HG03045 (cell line): ENCODE measurements at regions not wholly inside any gene's neighbourhood (a gene's known extent, or its start where the extent isn't known, plus 50 kb on each side); places are given as distances from the start of the nearest gene placed in this dataset.

Experiments
- ATAC-seq: cut with Tn5 transposase; IDR thresholded peaks from one replicate; pipeline ENCODE4 v1.9.1; 2021; ENCODE audit warnings: mild to moderate bottlenecking, moderate library complexity; ENCODE audit not compliant: unreplicated experiment

DNA sequence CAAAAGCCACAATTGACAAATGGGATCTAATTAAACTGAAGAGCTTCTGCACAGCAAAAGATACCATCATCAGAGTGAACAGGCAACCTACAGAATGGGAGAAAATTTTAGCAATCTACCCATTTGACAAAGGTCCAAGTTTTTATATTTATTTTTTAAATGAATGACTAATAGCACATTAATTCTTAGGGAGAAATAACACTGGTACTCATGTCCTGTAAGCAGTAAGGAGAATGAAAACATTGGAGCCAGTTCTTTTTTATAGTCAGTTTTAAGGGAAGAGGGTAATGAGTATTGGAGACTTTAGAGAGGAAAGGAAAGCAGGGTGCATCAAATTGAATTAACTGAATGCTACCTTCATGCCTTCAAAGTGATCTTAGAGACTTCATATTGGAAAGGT lies 404.7 kb upstream of the TGFBR2 start:
- no peak for ATAC-seq

DNA sequence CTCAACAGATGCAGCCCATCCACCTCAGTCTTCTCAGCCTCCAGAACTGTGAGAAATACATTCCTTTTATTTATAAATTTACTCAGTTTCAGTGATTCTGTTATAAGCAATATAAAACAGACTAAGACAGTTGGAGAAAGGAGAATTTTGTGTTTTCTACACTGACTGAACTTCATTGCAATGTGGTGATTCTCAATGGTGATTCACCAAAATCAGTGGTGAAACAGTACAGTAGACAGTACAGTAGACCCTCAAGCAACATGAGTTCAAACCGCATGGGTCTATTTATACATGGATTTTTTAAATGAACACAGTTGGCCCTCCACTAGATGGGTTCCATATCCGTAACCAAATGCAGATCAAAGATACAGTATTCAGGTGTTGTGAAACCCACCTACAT lies 403.1 kb upstream of the TGFBR2 start:
- ATAC-seq, result no peak

DNA sequence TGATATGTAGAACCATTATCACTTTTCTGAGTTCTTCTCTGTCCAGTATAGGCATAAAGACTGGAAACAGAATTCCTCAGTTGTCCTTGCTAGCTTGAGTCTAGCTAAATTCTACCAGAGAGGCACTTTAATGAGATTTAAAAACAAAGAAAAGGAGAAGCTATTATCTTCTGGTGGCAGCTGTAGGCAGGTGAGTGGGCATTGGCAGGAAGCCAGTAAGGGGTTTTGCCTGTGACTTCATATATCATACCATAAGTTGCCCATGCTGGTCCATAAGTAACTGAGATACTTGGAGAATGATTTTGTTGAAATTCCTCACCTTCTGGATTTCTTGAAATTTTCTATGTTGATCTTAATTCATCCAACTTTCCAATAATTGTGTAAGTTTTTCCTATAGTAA lies 402.3 kb upstream of the TGFBR2 start:
- no peak for ATAC-seq

DNA sequence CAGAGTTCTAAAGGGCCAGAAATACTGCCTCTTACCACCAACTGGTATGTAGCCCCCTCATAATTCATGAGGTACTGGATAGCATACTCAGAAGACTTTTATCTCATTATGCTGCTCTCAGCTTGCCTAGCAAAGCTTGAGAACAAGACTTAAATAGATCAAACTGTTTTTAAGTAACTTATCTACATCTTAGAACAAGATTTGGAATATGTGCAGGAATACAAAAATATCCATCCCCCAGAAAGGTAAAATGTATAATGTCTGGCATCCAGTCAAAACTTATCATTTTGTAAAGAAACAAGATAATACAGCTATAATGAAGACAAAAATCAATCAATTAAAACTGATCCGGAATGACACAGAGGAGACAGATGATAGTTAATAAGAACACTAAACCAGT lies 400.4 kb upstream of the TGFBR2 start:
- no peak for ATAC-seq

DNA sequence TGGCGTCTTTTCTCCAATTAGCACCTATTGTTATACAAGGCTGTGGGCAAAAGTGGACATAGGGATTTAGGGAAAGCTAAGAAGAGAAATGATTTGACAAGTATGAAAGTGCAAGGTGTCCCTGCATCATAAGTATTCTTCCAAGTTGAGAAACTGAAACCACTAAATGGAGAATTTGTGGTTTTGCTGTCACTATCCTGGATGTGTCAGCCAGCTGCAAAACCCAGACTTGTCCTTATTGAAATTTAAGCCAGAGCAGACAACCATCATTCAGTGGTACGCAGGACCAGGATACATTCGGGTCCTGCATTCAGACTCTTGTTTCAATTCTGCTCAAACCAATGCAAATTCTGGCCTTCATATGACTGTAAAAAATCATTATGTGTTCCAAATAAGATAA lies 384.8 kb upstream of the TGFBR2 start:
- ATAC-seq, result no peak

DNA sequence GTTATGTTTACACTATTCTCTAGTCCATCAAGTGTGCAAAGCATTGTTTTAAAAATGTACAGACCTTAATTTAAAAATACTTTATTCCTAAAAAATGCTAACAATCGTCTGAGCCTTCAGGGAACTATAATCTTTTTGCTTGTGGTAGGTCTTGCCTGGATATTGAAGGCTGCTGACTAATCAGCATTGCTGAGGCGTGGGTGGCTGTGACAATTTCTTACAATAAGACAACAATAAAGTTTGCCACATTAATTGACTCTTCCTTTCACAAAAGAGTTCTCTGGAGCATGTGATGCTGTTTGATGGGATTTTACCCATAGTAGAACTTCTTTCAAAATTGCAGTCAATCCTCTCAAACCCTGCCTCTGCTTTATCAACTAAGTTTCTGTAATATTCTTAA lies 384.0 kb upstream of the TGFBR2 start:
- no peak for ATAC-seq

DNA sequence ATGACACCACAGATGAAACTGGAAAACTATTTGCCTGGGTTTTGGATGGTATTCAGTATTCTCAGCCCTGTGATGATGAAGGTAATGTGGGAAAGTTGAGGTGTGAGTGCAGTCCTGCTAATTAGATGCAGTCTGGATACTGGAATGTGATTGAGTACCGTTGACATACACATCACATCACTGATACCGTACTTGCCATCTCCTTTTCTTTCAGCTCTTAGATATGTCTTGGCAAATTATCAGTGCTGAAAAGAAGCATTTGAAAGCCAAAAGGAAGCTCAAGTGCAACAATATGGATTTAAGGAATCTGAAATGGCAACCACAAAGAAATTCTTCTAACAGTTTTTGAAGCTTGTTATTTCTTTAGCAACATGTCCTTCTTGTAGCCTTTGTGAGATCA lies 381.4 kb upstream of the TGFBR2 start:
- no peak for ATAC-seq

DNA sequence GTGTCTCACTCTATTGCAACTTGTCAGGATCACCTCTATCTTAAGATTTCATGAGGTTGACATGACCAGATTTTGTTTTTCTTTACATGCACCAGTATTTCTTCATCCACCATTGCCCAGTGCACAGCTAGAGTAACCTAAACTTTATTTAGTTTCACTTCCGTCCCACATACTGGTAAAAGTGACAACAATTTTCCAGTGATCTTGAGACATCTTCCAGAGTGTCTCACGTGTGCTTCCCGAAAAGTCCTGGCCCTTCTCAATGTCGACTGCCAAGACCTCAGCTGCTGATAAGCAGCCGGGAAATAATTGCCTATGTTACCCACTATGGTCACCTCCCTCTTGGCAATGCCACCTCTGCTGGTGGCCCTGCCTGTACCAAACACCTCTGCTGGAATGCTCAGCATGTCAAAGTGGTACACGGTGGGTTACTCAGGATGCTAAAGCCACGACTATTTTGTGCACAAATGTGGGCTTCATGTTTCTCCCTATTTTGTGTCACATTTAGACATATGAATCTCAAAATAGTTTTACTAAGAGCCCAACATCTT lies 379.7 kb upstream of the TGFBR2 start:
- ATAC-seq, result no peak

DNA sequence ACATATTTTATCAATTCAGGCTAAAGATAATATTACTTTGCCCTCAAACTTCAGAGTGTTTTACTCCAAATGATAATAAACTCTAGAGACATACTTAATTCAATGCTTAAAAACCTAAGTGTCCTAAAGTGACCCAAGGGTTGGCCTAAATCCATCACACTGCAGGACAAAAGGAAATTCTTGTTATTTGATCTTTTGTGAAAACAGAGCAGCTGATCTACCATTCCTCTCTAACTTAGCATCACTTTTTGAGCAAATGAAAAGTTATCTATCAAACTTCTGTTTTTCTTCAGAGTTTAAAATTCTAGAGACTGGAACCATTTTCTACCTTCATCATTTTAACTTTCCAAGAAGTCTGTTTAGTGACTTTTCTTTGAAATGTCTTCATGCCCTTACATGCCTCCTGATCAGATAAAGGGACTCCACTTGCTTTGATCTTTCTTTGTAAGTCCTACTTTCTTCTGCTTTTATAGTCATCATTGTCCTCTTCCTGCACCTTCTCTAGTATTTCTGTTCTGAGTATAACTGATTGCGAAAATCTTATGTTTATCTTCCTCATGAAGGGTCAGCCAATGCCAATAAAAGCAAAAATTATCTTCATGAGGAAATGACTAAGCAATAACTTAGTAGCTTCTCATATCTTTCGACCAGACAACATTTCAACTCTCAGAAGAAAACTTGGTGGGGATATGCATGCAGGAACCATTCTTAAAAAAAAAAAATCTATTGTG lies 378.7 kb upstream of the TGFBR2 start:
- ATAC-seq, result no peak

DNA sequence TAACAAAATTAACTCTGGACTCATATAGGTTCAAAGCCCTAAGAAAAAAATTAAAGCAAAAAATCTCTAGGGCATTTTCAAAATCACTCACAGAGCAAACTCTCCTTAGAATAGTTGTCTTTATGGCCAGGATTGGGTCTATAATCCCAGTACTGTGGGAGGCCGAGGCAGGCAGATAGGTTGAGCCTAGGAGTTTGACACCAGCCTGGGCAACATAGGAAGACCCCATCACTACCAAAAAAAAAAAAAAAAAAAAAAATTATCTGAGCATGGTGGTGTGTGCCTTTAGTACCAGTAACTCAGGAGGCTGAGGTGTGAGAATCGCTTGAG lies 378.1 kb upstream of the TGFBR2 start:
- no peak for ATAC-seq

DNA sequence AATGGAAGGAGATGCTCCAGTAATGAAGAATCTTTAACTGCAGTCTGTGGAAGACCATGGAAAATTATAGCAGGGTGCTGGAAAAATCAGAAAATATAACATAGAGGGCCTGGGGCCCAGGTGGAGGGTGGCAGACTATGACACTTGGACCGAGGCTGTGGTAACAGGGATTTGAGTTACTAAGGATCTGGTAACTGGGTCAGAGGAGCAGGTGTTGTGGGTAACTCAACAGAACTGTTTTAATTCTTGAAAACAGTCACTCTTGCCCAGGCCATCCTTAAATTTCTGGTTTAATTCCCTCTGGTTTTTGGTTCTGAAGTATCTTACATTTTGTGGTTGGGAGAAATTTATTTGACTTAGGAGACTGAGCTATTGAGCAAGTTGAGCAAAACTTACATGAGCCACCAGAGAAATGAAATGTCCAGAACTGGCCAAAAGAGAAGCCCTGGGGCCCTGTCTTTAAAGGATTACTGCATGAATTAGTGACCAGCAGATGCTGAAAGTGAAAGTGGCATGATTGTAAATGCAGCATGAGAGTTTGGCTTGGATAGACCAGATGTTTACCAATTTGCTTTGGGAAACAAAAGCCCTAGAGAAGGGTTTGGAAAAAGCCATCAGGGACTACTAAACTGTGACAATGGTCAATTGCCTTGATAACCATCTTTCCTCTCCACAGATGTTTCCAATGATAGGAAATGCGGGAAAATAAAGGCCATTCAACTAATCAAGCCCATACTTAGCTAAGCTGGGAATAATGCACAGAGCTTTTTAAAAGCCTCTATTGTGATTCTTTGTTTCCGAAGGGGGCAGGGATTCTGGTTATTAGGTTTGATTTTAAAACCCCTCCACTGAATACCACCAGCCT lies 374.9 kb upstream of the TGFBR2 start:
- no peak for ATAC-seq

DNA sequence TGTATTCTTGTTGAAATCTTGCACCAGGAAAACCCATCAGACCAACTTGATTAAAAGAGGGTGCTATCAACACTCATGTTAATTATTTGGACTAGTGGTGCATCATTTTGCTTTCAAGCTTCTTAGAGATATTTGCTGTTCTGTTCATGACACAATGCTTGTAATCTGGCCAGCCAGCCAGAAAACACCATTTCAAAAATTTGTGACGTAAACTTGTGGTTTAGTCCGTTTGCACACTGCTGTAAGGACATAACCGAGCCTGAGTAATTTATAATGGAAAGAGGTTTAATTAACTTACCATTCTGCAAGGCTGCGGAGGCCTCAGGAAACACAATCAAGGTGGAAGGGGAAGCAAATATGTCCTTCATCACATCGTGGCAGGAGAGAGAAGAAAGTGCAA lies 374.3 kb upstream of the TGFBR2 start:
- ATAC-seq, result no peak

DNA sequence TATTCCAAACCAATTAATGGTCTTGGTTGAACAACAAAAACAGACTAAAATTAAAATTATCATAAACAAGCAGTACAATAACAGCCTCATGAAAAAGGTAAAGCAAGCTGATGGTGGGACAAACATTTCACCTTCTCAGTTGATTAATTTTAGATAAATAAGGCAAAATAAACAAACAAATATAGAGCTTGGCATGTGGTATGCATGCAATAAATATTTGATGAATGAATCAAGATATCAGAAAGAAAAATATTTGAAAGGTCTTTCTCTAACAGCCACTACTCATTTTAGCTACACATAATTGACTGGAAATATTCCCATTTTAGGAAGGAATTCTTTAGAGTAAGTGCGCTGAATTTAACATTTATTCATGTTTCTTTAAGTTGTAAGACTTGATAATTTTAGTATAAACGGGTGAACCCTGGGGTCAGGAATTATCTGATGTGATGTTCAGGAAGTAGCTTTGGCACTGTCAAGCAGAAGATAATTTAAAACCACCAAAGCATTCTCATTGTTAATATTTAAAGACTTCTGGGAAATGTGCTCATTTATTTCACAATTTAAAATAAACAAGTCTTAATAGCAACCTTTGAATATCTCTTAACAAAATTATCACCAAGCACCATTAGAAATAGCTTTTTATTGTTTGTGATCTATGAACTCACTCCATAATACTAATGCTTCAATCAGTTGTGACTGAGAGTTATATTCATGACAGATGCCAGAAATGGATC lies 372.3 kb upstream of the TGFBR2 start:
- no peak for ATAC-seq

DNA sequence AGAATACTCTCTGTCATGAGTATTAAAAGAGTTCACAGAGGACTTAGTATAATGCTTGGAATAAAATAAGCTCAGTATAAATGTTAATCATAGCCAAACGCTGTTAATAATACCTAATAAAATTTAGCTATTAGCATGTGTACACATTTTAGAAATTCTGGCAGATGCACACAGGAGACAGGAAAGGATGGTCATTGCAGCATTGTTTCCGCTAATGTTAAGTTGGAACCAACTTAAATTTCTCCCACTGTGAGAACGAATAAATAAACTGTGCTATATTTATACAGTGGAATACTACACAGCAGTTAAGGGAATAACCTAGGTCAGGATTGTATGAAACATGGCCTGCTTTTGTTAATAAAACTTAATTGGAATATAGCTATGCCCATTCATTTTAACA lies 370.4 kb upstream of the TGFBR2 start:
- no peak for ATAC-seq

DNA sequence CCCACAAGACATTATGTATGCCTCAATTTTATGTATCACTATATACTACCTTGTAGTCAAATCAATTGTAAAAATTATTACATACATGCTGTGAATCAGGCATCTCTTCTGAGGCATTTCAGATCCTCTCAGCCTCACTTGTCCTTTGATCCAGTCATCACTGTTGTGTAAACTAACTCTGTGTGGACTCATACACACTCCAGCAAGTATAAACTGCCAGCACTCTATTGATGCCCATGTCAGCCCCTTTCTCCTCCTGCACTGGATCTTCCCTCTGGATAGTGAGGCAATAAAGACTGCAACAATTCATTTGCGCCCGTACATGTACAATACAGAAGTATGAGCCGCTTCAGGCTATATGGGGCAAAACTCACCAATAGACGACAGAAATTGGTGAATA lies 364.7 kb upstream of the TGFBR2 start:
- ATAC-seq, result no peak

DNA sequence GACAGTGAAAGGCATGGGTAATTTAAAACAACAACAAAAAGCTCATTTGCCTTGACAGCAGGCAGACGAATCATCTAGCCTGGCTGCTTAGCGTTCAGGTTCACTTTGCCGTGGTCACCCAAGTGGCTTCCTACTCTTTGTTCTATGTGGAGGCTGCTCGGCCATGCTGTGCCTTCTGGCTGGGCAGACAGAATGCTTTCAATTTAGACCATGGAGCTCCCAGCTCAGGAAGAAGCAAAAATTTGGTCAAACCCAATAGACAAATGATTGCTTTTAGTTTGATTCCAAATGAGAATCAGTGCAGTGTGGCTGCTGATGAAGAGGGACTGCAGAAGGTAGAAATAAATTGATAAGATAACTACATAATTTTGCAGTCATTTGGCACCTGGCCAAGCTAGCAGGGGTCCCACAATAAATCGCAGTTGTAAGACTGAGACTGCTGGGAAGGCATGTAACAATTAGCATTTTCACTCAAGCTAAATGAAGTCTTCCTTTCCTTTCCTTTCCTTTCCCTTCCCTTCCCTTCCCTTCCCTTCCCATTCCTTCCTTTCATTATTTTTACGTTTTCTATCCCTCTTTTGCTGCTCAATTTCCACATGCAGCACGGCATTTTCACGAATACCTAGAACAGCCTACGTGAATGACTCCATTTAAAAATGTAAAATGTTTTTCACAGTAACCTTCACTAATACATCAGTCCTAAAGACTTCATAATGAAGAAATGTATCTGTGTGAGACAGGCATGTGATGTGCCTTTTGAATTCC lies 360.4 kb upstream of the TGFBR2 start:
- no peak for ATAC-seq

DNA sequence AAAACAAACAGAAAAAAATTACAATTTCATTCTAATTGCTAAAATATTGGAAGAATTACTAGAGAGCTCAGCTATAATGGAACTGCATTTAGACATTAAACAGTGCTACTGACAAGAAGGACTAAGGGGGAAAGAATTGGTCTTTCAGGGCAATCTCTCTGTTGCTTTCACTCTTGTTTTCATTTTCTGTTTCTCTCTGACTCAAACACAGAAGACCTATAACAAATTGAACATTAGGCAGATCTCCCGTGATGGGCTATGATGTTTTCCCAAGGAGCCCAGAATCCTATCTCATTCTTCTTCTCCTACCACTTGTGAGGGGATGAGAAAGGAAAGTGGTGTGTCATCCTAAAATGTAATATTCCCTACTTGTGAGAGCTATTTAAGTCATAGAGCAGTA lies 358.0 kb upstream of the TGFBR2 start:
- ATAC-seq, result peak; percentile 79

DNA sequence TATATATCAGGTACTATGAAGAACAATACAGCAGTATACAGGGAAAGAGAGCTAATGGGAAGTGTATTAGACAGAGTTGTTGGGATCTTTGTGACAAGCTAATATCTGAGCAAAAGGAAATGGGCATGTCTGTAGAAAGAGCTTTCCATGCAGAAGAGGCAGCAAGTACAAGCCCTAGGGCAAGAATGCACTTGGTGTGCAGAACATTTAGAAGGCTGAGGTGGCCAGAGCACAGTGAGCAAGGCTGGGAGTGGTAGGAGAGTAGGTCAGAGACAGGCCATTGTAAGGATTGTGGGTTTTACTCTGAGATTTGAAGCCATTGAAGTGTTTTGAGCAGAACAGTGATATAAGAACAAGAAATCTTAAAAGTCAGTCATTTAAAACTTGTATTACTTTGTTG lies 353.9 kb upstream of the TGFBR2 start:
- ATAC-seq, result no peak

DNA sequence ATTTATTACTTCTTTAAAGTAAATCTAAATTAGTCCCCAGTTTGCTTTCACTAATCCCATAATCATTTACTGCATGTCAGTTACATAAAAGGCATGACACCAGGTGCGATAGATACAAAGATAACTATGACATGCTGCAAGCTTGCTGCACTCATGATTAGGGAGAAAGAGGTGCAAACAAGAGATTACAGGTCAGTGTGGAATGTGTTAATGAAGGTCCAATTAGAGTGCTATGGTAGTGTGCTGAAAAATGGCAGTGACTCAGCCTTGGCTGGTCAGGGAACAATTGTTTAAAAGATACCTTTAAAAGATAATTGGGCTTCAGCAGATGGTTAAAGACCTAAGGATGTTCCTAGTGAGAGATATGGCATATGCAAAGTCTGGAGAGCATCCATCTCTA lies 352.6 kb upstream of the TGFBR2 start:
- ATAC-seq, result no peak

DNA sequence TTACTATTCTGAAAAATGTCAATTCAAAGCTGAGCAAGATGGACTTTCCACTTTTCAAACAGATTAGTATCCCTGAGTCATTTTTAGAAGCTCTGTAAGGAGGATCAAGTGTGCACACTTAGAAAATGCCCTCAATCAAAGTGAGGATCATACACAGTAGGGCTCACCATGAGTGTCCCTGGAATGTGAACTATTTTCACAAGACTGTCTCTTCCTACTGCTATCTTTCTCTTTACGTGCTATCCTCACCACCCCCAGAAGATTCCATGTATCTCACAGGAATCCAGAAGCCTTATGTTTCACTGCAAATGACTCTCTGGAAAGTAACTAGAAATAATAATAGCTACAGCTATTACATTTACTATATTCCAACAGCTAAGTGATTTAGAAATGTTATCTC lies 349.9 kb upstream of the TGFBR2 start:
- ATAC-seq, result no peak
